Liver (tissue), 3 donors: ENCODE measurements at regions not wholly inside any gene's neighbourhood (a gene's known extent, or its start where the extent isn't known, plus 50 kb on each side); places are given as distances from the start of the nearest gene placed in this dataset.

Experiments used
- ATF3 ChIP-seq: IDR thresholded peaks from 2 replicates; pipeline ENCODE4 v1.6.1; 2016; ENCODE audit warnings: antibody characterized with exemption
- CTCF ChIP-seq: fragments of 150-350 bp; IDR thresholded peaks from 2 replicates; pipeline ENCODE4 v1.5.1; 2017; ENCODE audit warnings: improper control_type of control experiment, low read depth, low read length; ENCODE audit not compliant: missing input control
- EGR1 ChIP-seq, 2 donors: IDR thresholded peaks; 2 replicates each; pipeline ENCODE4 v1.6.1; 2016 to 2018; ENCODE audit warnings: antibody characterized with exemption in 2 of 2, low read depth in 2 of 2
- JUND ChIP-seq, 2 donors: IDR thresholded peaks; 2 replicates each; pipeline ENCODE4 v1.6.1; 2016; ENCODE audit warnings: antibody characterized with exemption in 2 of 2
- MAX ChIP-seq: IDR thresholded peaks from 2 replicates; pipeline ENCODE4 v1.6.1; 2016; ENCODE audit warnings: antibody characterized with exemption
- RAD21 ChIP-seq, 2 donors: IDR thresholded peaks; 2 replicates each; pipeline ENCODE4 v1.6.1; 2016; ENCODE audit warnings: antibody characterized with exemption in 2 of 2, mild to moderate bottlenecking in 2 of 2
- REST ChIP-seq: IDR thresholded peaks from 2 replicates; pipeline ENCODE4 v1.6.1; 2016; ENCODE audit warnings: antibody characterized with exemption, mild to moderate bottlenecking
- SP1 ChIP-seq: IDR thresholded peaks from 2 replicates; pipeline ENCODE4 v1.6.1; 2018; ENCODE audit warnings: antibody characterized with exemption, mild to moderate bottlenecking
- TAF1 ChIP-seq: conservative IDR thresholded peaks from 2 replicates; pipeline ENCODE4 v1.6.1; 2016; ENCODE audit warnings: antibody characterized with exemption, mild to moderate bottlenecking
- YY1 ChIP-seq: IDR thresholded peaks from 2 replicates; pipeline ENCODE4 v1.6.1; 2016; ENCODE audit warnings: antibody characterized with exemption, mild to moderate bottlenecking
- ZBTB33 ChIP-seq: IDR thresholded peaks from 2 replicates; pipeline ENCODE4 v1.6.1; 2016; ENCODE audit warnings: antibody characterized with exemption
- donor health status: healthy.
- donor health status: healthy.

GRCh38 chr16:52773026-52773425 is 226.1 kb upstream of the TOX3 start:
- TF ChIP-seq CTCF = no peak
- no peak for TF ChIP-seq MAX
- no peak for TF ChIP-seq YY1
- no peak for TF ChIP-seq EGR1 (IDR thresholded peaks at IDR 0.05; ENCODE audit: low read depth in 2 of 2)
- no peak for TF ChIP-seq ATF3
- no peak for TF ChIP-seq REST
- TF ChIP-seq TAF1 = no peak
- no peak for TF ChIP-seq ZBTB33
- no peak for TF ChIP-seq SP1
- TF ChIP-seq RAD21 (IDR thresholded peaks at IDR 0.05) = no peak
- no peak for TF ChIP-seq JUND (IDR thresholded peaks at IDR 0.05)
